GF-D8 (cell line): ENCODE measurements at regions not wholly inside any gene's neighbourhood (a gene's known extent, or its start where the extent isn't known, plus 50 kb on each side); places are given as distances from the start of the nearest gene placed in this dataset.

Source experiments
- DNase-seq: peaks from one replicate; lab custom pipeline; 2025; lab: John Stamatoyannopoulos, UW

GRCh38 chr10:88130912-88131311, 267.5 kb downstream of the PTEN start:
- DNase-seq: no peak

GRCh38 chr10:88131511-88132139, 268.2 kb downstream of the PTEN start:
- no peak for DNase-seq

GRCh38 chr10:88136712-88137111, 273.3 kb downstream of the PTEN start:
- no peak for DNase-seq

DNA sequence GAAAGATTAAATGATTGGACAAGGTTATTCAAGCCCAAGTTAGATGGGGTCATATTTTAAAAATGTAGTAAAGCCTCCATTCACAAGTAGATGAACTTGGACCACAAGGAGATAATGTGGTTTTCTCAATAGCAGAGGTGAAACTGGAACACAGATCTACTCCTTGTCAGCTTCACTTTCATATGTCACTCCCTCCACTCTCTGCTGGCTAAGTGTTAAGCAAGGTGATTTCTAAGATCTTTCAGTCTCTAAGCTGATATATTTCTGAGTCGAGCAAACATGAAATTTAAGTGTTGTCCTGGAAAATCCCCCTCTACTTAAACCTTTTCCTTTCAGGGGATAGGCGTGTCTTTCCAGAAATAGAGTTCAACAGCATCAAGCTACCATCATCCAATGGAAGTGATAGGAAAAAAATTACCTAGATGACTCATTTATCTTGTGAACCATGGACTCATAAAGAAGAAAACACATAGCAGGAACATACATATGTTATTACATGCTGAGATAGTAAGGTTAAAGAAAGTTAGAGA, 275.0 kb downstream of the PTEN start:
- DNase-seq: no peak

DNA sequence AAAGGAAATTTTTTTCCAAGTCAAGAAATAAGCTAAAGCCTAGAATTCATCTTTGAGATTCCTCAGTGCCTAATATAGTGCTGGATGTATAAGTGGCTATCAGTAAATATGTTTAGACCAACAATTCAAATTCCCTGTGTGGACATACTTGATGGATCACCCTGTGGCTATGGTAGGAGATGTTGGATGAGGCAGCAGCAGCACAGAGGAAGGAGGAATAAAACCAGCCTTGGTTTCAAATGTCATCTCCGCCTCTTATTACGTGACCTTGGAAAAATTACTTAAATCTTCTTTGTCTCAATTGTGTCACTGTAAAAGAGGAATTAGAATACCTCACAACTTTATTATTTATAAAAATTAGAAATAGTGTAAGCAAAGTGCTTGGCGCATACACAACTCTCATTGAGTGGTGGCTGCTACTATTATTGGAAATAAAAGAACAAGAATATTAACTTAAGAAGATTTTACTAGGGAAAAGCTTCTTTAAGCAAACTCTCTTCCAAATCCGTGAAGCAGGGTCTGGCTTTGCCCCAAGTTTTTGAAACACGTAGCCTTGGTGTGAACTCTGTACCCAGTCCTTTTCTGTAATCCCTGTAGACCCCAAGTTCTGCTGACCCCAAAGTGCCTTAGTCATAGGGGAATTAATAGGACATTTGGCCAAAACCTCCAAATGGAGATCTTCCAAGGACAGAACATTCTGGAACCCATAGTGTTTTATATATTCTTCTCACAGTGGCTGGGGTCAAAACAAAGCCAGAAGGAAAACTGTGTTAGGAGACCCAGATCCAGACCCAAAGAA, 283.8 kb downstream of the PTEN start:
- no peak for DNase-seq

DNA sequence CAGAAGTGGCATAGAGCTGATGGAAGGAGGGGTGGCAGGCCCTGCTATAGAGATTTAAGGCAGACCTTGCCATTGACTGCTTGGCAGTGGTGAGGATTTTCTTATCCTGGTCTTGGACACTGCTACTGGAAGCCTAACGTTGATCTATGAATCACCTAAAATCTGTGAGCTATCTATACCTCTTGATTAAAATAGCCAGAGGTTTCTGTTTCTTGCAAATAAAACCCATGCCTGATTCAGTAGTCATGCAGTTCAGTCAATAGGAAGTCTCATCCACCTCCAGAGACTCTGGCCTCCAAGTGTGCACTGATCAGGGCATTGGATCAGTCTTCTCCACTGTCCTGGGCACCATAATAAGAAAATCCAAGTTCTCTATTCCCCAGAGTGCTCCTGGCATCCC, 286.5 kb downstream of the PTEN start:
- no peak for DNase-seq

DNA sequence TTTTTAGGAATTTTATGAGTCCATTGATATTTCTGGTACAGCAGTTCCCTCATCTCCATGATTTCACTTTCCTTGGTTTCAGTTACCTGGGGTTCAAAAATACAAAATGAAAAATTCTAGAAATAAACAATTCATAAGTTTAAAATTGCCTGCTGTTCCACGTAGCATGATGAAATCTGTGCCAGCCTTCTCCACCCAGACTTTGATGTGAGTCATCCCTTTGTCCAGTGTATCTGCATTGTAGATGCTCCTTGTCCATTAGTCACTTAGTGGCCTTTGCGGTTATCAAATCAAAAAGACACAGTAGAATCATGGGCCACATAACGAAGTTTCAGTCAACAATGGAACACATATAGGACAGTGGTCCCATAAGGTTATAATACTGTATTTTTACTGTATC, 286.9 kb downstream of the PTEN start:
- DNase-seq: no peak

DNA sequence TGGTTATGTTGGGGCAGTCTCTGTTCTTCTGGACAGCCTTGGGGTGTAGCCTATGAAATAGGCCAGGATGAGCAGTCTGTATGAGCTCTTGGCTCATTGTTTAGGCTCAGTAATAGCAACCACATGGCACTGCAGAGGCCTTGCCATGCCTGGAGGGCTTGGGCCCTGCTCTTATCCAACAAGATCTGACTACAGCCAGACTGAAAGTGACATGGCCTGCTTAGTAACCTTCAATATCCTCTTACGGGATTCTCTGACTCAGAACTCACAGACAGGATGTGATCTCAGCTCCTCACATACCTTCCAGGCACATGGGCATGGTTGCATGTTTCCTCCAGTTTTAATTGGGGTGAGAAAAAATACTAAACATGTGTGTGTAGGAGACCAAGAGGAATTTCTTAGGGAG, 289.3 kb downstream of the PTEN start:
- no peak for DNase-seq

- no peak for DNase-seq
Observed at GRCh38 chr10:88154596-88155250, 291.3 kb downstream of the PTEN start.

DNA sequence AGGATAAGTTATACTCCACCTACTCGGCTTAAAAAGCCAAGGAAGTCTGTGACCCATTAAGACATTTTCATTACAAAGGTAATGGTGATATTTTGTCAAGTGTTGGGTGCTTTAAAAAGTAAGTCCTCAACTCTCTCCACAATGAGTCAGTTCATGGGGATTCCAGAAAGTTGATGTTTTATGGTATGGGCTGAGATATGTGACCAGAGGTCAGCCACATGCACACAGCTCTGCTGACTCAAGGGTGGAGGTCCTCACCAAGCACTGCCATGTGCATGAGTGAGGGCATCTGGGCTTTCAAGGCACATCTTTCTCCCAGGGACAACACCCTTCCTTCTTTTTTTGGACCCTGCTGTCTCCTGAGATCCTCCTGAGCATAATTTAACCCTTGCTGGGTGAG, 292.9 kb downstream of the PTEN start:
- no peak for DNase-seq

- DNase-seq: no peak
Observed at GRCh38 chr10:88157981-88158465, 294.6 kb downstream of the PTEN start.

GRCh38 chr10:88158526-88159122, 295.2 kb downstream of the PTEN start:
- no peak for DNase-seq

DNA sequence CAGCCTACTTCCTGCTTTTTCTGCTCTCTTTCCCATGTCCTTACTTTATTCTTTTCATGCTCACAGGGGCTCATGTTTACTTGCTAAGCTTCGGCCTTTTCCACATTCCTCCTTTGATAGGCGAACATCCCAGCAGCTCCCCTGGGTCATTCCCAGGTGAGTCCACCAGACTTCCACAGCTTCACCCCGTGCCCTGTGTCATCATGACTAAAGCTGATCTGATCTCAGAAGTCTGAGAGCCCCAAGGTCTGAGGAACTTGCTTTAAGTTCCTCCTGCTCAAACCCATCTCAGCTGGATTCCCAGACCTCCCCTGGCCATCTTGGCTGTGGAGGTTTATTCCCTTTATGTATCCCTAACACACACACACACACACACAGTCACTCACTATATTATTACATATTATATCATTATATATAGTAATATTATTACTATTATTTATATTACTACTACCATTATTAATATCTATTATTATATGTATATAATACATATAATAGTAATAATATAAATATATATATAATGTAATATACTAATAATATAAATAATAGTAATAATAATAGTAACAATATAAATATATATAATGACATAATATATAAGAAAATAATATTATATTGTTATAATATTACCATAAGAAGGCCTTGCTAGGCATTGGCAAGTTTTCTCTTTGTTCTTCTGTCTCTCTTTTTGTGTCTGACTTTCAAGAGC, 295.9 kb downstream of the PTEN start:
- no peak for DNase-seq

DNA sequence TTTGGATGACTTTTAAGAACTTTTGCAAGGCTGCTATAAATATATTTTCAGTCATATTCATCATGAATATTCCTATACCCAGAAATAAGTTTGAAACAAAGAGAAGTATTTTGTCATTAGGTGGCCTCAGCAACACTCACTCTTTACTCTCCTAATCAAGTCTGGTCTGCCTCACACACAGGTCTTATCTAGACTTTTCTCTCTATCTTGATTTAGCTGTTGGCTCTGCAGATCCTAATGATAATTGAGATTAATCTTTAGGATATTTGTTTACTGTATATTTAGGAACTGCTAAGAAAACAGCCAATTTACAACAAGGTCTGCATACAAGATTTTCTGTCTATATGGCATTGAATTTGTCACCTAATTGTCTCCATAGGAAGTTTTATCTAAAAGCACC, 297.6 kb downstream of the PTEN start:
- no peak for DNase-seq

DNA sequence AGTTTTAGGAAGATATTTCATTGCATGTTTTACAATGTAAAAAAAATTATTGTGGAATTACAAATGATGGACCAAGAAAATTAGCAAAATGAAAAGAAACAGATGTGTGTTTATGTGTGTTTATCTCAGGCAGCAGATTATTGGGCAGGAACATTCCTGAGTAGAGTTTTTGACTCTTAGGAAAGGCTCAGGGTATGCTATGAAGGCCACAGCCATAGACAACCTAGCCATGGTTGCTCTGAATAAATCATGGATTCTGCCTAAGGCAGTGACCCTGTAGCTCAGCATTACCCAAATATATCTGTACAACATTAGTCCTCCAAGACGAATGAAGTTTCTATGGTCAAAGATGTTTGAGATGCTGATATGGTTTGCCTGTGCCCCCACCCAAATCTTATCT, 298.3 kb downstream of the PTEN start:
- no peak for DNase-seq

DNA sequence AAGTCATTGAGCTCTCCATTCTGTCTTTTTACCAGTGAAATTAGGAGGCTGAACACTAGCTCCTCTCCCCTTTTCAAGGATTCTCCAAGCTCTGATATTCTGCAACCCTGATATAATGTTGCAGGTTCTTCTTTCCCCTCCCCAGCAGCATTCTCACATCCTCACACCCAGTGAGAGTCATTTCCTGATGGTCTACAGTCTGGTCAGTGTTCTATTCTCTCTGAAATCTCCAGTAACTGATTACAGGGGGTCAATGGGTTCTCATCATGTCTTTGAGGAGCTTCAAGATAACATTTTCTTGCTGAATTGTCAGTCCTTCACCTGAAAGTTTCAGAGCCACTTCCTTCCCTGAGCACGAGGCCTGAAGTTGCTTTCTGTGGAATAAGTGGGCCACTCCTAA, 299.4 kb downstream of the PTEN start:
- DNase-seq: no peak

DNA sequence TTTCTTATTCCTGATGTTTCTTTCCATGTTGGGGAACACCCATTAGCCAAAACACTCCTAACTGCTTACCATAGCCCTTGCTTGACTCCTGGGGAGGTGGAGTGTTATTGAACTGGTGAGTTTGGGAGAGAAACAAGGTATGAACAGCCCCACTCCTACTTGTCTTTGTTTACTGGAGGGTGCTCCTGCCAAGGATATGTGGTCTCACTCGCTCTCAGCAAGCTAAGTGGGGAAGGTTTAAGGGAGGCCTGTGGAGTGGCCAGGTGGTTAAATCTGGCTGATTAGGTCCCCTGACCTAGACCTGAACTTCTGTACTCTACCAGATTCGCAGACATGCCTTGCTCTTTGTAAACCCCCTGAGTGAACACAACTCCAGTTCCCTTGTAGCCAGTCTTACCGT, 300.1 kb downstream of the PTEN start:
- DNase-seq: no peak

- no peak for DNase-seq
Observed at GRCh38 chr10:88164471-88164870, 301.0 kb downstream of the PTEN start.

DNA sequence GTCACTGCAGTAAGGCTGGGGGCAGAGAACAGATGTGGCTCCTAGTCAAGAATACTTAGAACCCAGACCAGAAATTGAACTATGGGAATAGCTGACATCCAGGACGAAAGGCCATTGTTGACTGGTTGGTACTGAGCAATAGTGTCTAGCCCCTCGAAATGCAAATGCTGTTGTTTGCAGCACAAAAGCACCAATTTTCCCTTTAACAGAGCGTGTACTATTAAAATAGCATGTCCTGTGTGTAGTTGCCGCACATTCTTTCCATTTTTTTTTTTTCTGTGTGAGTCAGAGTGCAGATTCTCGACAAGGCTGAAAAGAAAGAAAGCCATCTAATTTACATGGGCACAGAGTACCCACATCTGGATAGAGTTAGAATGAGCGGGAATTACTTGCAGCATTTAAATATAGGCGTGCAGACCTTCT, 302.4 kb downstream of the PTEN start:
- no peak for DNase-seq

DNA sequence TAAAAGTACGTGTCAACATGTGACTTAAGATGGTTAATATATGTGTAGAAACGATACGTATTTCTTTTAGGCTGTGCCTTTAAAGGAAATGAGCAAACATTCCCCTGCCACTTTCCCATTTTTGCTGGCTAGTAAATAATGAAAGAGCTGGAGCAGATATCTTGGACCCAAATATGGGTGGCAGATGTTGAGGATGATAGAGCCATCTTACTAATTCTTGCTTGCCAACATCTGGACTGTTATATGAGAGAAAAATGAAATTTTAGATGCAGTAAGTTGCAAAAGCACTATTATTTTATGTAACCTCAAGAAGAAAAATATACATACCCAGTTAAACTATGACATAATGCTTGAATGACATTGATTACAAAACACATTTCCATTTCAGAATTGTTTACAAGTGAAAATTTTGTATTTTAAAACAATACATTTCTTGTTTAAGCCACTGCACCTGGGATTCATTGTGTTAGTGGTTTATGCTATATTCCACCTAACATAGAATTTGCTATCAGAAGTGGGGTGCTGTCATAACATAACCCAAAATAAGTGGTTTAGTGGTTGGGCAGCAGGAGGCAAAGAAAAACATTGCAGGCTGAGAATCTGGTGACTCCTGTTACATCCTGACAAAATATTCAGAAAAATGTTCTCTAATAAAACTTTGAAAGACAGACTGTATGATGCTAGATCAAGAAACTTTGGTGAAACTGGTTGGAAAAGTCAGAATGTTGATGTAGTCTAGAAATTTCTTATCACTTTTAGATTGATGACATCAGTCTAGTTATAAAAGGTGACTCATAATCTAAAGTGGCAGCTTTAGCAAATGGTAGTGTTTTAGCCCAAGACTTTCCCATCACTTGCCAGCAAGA, 305.0 kb downstream of the PTEN start:
- DNase-seq: no peak

GRCh38 chr10:88169037-88169319, 305.6 kb downstream of the PTEN start:
- DNase-seq: no peak
